ENCODE measurements at regions not wholly inside any gene's neighbourhood (a gene's known extent, or its start where the extent isn't known, plus 50 kb on each side); places are given as distances from the start of the nearest gene placed in this dataset.

- Histone ChIP-seq H4K20me1 (ENCODE audit: insufficient read depth, low read length) (no peaks in the 10 kb centered on the region), H3K4me3 (replicated peaks in 1 of 3; ENCODE audit: insufficient read depth in 1 of 3, low read depth in 2 of 3, low read length in 3 of 3) (no peak overlapping the region), H2AFZ (ENCODE audit: low read length) (no peak overlapping the region), H3K9me3 (ENCODE audit: low read length) (no peaks in the 10 kb centered on the region), H3K27me3 (ENCODE audit: control insufficient read depth in 1 of 2, insufficient read depth in 2 of 2, low read length in 2 of 2) (no peaks in the 10 kb centered on the region), H3K36me3 (replicated peaks in 1 of 2; ENCODE audit: control insufficient read depth in 1 of 2, insufficient read depth in 2 of 2, low read length in 2 of 2) (no peaks in the 10 kb centered on the region), H3K4me2 (ENCODE audit: low read depth, low read length) (no peak overlapping the region), H3K79me2 (ENCODE audit: insufficient read depth, low read length) (no peaks in the 10 kb centered on the region), H3K9ac (ENCODE audit: insufficient read depth, low read depth, low read length) (no peak overlapping the region), H3K4me1 (ENCODE audit: insufficient read depth, low read length) (no peaks in the 10 kb centered on the region), H3K27ac (ENCODE audit: extremely low read length, insufficient read depth, low read length) (no peak overlapping the region)
- no peak for FAIRE-seq
- DNase-seq (ENCODE audit: low spot score): no peak
- no TSS peak for BruUV-seq (replicated peaks)
- CTCF ChIA-PET (ENCODE audit: low intra/inter-chr PET ratio, low total read pairs): no interaction called here
- intact Hi-C loops (cut with micrococcal nuclease; ENCODE audit: unreplicated experiment): no loop called here
- no peak for ATAC-seq
- in situ Hi-C loops (cut with HindIII; ENCODE audit: extremely low pct_ligation_motif_present, low pct_unique_long_range_greater_than_20kb): no loop called here
- 50% methylated on average over 1 of the region's 1 CpG for WGBS (ENCODE audit: low lambda C conversion rate)
- POLR2A ChIA-PET: no interaction called here
- TF ChIP-seq ZNF570 (CRISPR knock-in tag; IDR thresholded peaks at IDR 0.05; ENCODE audit: borderline replicate concordance) (no peak), ERF (CRISPR knock-in tag; IDR thresholded peaks at IDR 0.05) (no peak), RERE (CRISPR knock-in tag; IDR thresholded peaks at IDR 0.05; ENCODE audit: low read depth) (no peak), U2AF2 (IDR thresholded peaks at IDR 0.05; ENCODE audit: low read depth, low read length) (no peak), EP300 (IDR thresholded peaks at IDR 0.05; ENCODE audit: low read depth in 2 of 2, low read length in 2 of 2) (no peak), EP300 (CRISPR knock-in tag; IDR thresholded peaks at IDR 0.05; ENCODE audit: borderline replicate concordance) (no peak), KDM2A (CRISPR knock-in tag; IDR thresholded peaks at IDR 0.05; ENCODE audit: borderline replicate concordance, low read depth) (no peak), FOXK1 (CRISPR knock-in tag; IDR thresholded peaks at IDR 0.05; ENCODE audit: borderline replicate concordance, low read depth) (no peak), ELF4 (CRISPR knock-in tag; IDR thresholded peaks at IDR 0.05; ENCODE audit: borderline replicate concordance) (no peak), HNF1A (IDR thresholded peaks at IDR 0.05; ENCODE audit: low read depth) (no peak), HNF1A (CRISPR knock-in tag; IDR thresholded peaks at IDR 0.05; ENCODE audit: borderline replicate concordance) (no peak), RNF219 (CRISPR knock-in tag; IDR thresholded peaks at IDR 0.05) (no peak), GLI4 (CRISPR knock-in tag; IDR thresholded peaks at IDR 0.05; ENCODE audit: borderline replicate concordance) (no peak)
These were observed 859.1 kb downstream of the DIAPH3 start for GRCh38 chr13:59304596-59304995.

All from HepG2 (cell line).